NCI-H446 (cell line): ENCODE measurements at regions not wholly inside any gene's neighbourhood (a gene's known extent, or its start where the extent isn't known, plus 50 kb on each side); places are given as distances from the start of the nearest gene placed in this dataset.

Experiments
- DNase-seq, 2 experiments: peaks; one replicate each; lab custom pipeline; 2025; lab: John Stamatoyannopoulos, UW

DNA sequence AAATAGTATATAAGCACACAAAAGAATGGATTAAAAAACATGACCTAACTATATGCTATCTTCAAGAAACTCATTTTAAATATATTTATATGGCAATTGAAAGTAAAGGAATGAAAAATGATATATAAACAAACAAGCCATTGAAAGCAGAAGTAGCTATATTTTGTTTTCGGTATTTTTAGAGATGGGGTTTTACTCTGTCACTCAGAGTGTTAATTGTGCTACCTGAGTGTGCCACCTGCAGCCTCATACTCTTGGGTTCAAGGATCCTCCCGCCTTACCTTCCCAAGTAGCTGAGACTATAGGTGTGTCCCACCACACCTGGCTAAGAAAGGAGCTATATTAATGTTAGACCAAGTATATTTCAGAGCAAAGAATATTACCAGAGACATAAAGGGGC lies 624.1 kb downstream of the BUD13 start:
- no peak for DNase-seq

DNA sequence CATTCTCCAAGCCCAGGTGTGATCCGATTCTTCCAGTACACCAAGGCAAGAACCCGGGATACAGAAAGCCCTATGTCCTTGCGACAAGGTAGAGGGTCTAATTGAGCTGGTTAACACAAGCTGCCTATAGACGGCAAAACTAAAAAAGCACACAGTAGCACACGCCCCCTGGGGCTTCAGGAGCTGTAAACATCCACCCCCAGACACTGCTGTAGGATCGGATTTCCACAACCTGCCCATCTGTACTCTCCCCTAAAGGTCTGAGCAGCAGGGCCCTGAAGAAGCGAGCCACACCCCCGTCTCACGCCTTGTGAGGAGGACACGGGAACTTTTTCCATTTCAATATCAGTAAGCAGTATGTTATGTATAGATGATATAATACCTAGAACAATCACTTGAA lies 624.7 kb downstream of the BUD13 start:
- no peak for DNase-seq

DNA sequence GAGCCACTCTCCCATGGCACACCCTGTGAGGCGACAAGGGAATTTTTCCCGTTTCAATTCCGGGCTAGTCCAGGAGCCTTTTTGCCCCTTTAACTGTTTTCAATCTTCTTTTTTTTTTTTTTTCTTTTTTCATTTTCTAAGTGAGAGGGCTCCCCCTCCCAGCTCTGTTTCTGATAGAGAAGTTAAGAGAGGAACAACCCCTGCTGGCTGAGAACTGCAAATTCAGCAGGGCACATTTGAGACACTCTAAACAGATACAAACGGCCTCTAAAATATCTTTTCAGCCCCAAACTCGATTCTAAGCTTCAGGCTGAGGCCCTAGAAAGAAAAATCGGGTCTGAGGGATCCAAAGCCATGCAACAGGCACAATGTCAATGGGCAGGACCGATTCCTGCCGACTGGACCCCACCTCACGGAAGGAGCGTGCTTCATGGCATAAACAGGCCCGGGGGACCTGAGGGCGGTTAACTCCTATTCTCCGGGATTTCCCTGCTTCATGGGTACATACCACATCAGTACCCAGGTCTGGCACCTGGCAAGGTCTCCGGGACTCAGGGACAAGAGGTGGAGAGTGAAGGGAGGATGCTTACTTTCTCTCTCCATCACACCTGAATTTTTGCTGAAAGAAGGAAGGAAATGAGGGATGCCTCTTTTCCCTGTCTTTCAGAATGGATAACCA lies 627.5 kb downstream of the BUD13 start:
- no peak for DNase-seq

GRCh38 chr11:116144387-116144958 lies 628.3 kb downstream of the BUD13 start:
- no peak for DNase-seq

GRCh38 chr11:116138280-116138679 lies 634.1 kb upstream of the CADM1 start:
- no peak for DNase-seq

- no peak for DNase-seq
These were observed 633.5 kb upstream of the CADM1 start for GRCh38 chr11:116137753-116138152.

DNA sequence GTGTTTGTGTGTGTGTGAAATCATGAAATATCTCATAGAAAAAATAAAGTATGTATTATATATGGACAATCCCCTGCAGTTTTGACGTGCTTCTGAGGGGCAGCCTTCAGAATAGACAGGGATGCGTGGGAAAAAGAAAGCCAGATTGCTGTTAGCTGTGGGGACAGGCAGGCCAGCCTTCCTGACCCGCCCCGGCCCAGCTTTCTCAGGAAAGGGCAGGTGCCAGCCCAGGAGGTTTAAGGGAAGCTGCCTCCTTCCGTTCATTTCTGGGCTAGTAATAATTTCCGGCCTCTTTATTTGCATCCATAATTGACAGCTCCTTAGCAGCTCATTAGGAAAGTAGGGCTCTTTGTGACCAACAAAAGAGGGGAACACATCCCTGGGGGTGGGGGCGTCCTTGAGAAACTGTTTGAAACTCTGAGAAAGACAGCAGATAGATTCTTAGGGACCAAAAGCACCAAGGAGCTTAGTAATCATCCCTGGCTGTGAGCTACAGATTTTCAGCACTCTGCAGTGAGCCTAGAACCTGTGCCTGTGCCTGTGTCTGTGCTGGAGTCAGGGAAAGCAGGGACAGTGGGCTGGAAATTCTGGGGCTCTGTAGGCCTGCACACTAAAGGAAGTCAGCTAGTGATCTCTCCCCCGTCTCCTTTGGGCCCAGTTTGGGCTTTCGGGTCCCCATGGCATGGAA lies 632.9 kb upstream of the CADM1 start:
- no peak for DNase-seq

- DNase-seq, result no peak
These were observed 631.7 kb upstream of the CADM1 start for GRCh38 chr11:116135891-116136290.

GRCh38 chr11:116134450-116134849 lies 630.2 kb upstream of the CADM1 start:
- no peak for DNase-seq

GRCh38 chr11:116132273-116132978 lies 628.2 kb upstream of the CADM1 start:
- DNase-seq, result no peak

DNA sequence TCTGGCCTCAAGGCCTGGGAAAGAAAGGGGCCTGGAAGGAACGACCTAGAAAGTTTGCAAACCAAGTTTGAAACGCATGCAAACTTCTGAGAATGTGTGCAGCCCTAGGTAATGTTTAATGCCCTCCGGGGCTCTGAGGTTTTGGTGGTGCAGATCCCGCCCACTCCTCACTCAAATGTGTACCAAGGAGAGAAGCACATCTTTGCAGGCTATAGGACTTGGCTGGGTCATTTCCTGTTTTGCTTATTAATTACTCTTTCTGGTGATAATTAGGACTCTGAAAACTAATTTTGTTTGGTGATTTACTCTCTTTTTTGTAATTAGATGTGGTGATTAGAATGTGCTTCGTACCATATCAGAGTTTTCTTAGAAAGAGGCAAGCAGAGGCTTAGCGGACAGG lies 625.9 kb upstream of the CADM1 start:
- no peak for DNase-seq

DNA sequence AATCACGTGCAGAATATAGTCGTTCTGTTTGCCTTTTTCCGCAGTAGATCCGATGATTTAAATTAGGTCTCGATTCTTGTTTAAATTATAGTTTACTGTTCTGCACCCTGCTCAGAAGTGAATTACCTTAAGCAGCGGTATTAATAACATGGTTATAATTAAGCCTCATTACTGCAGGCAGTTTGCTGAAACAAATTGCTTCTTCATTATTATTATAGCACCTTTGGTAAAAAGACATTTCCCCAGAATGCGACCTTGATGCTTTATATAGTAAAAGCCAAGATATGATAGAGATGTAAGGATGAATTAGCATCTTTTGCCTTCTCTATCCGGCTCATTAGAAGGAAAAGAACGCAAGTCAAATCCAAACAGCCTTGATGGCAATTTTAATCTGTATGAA lies 625.2 kb upstream of the CADM1 start:
- DNase-seq, result no peak

GRCh38 chr11:116126562-116126961 lies 622.3 kb upstream of the CADM1 start:
- DNase-seq, result no peak

- no peak for DNase-seq
These were observed 620.9 kb upstream of the CADM1 start for GRCh38 chr11:116124922-116125714.

- no peak for DNase-seq
These were observed 619.5 kb upstream of the CADM1 start for GRCh38 chr11:116123739-116124138.

DNA sequence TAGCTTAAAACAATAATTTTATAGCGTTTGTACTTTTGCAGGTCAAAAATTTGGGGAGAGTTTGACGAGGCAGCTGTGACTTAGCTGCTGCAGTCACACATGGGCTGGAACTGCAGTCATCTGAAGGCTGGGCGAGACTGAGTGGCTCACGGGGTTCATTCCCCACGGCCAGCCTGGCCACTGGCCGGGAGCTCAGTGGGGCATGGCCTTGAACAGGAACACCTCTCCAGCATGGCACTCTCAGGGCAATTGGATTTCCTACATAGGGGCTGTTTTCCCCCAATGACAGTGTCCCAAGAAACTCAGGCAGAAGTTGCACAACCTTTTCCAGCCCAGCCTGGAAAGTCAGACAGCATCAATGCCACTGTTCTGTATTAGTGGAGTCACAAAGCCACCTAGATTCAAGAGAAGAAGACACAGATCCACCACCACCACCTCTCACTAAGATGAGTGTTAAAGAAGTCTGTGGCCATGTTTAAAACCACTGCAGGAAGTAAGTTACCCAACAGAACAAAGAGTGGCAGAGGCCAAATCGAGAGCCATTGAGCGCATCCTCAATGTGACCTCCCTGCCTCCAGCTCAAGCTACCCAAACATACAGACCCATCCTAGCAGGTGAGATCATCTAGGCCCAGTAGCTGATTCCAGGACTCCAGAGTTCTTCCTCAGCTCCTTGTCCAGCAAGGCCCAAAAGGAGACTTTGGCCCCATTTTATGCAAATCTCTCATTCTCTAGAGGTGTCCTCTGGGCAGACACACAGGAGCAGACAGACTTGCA lies 618.7 kb upstream of the CADM1 start:
- no peak for DNase-seq

DNA sequence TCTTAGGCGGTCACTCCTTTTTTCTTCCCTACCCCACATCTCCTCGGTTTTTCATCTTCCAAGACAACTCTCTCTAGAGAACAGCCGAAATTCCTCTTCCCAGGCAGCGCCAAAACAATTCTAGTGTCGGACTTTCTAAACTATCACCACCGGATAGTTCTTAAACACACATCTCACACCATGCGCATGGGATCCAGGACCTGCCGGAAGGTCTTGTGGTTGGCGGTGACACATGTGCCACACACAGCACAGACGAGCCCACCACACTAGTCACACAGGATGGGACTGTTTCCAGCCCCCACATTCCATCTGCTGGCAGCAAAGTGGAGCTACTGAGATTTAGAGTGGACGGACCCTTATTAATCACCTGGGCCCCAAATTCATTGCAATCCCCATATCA lies 614.9 kb upstream of the CADM1 start:
- no peak for DNase-seq

- DNase-seq, result no peak
These were observed 613.9 kb upstream of the CADM1 start for GRCh38 chr11:116118138-116118470.

DNA sequence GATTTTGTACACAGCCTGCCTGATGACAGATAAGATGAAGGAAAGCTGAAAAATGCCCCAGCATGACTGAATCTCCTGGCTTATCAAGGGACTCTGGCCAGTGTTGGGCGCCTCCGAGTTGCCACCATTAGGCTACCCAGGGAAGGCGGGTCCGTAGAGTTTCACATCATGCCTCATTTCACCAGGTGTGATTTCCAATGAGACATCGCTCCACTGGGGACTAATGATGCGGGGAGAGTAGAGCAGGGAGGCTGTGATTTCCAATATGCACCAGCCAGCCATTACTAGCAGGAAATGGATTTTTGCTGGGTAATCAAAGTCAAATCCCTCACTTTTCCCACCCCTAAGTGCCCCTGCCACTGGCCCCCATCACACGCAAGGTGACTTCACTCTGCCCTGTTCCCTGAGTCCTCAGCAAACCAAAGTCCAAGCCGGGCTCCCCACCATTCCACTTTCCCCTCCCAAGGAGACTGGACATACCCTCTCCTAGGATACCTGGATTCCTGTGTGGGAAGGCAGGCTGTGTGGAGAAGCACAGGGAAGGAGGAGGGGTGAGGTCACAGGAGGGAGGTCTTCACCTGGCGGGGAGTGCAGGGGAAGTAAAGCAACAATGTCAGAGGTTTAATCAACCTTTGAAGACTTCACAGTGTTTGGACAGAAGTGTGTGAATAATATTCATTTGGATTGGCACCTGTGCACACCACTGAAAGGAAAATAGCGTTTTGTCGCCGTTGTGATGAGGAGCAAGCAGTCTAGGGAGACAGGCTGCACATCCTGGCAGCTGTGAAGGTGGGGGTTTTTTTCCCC lies 613.3 kb upstream of the CADM1 start:
- DNase-seq, result no peak

DNA sequence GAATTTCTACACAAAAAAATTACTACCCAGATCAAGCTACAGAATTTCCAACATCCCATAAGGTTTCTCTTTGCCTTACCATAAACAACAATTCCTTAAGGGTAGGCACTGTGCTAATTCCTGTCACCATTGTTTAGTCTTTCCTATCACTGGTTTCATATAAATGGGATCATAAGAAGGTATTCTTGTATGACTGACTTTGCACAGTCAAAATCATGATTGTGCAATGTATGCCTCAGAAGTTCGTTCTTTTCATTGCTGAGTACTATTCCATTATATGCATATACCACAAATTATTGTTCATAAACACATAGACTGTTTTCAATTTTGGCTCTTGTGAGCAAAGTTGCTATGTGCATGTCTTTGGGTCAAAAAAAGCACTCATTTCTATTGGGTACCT lies 611.6 kb upstream of the CADM1 start:
- no peak for DNase-seq

- DNase-seq, result no peak
These were observed 610.0 kb upstream of the CADM1 start for GRCh38 chr11:116114198-116114651.
